ENCODE measurements at regions not wholly inside any gene's neighbourhood (a gene's known extent, or its start where the extent isn't known, plus 50 kb on each side); places are given as distances from the start of the nearest gene placed in this dataset.

- TF ChIP-seq, protein P1, sequence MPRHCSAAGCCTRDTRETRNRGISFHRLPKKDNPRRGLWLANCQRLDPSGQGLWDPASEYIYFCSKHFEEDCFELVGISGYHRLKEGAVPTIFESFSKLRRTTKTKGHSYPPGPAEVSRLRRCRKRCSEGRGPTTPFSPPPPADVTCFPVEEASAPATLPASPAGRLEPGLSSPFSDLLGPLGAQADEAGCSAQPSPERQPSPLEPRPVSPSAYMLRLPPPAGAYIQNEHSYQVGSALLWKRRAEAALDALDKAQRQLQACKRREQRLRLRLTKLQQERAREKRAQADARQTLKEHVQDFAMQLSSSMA (CRISPR knock-in tag; IDR thresholded peaks at IDR 0.05) = no peak
- TF ChIP-seq ZNF589 (CRISPR knock-in tag; conservative IDR thresholded peaks at IDR 0.05) = no peak
- TF ChIP-seq ZNF670 (CRISPR knock-in tag; IDR thresholded peaks at IDR 0.05; ENCODE audit: borderline replicate concordance) = no peak
- no peak for TF ChIP-seq ZNF24 (IDR thresholded peaks at IDR 0.05)
- TF ChIP-seq, protein P2, sequence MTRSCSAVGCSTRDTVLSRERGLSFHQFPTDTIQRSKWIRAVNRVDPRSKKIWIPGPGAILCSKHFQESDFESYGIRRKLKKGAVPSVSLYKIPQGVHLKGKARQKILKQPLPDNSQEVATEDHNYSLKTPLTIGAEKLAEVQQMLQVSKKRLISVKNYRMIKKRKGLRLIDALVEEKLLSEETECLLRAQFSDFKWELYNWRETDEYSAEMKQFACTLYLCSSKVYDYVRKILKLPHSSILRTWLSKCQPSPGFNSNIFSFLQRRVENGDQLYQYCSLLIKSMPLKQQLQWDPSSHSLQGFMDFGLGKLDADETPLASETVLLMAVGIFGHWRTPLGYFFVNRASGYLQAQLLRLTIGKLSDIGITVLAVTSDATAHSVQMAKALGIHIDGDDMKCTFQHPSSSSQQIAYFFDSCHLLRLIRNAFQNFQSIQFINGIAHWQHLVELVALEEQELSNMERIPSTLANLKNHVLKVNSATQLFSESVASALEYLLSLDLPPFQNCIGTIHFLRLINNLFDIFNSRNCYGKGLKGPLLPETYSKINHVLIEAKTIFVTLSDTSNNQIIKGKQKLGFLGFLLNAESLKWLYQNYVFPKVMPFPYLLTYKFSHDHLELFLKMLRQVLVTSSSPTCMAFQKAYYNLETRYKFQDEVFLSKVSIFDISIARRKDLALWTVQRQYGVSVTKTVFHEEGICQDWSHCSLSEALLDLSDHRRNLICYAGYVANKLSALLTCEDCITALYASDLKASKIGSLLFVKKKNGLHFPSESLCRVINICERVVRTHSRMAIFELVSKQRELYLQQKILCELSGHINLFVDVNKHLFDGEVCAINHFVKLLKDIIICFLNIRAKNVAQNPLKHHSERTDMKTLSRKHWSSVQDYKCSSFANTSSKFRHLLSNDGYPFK (CRISPR knock-in tag; IDR thresholded peaks at IDR 0.05; ENCODE audit: borderline replicate concordance) = no peak
Observed at GRCh38 chr6:165830761-165831160, 167.7 kb upstream of the PDE10A start (continued).

DNA sequence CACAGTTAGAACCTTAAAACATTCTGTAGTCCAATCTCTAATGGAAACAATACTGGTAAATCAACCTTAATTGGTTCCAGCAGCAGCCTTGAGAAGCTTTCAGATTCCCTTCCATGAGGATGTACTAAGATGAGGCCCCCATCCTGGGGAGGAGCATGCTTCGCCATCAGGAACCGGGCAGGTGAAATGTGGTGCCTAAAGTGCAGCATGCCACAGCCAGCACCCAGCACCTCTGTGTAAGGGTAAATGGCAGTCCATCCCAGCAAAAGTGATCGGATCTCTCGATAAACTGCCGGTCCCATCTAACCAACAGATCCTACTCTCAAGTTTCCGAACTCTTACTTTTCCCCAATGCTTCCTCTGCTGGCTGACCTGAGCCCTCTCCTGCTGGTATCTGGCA lies 166.3 kb upstream of the PDE10A start:
- H3K4me2 ChIP-seq (ENCODE audit: low read depth, low read length) = no peak overlapping the region
- H2AFZ ChIP-seq (ENCODE audit: low read length) = no peak overlapping the region
- ATAC-seq = no peak
- intact Hi-C loops (cut with micrococcal nuclease; ENCODE audit: unreplicated experiment) = no loop called here
- FAIRE-seq = no peak
- H3K4me1 ChIP-seq (ENCODE audit: insufficient read depth, low read length) = no peaks in the 10 kb centered on the region
- TF ChIP-seq STAT5B (CRISPR knock-in tag; IDR thresholded peaks at IDR 0.05) (no peak), ZNF382 (CRISPR knock-in tag; IDR thresholded peaks at IDR 0.05; ENCODE audit: borderline replicate concordance) (no peak), ZNF780A (CRISPR knock-in tag; IDR thresholded peaks at IDR 0.05) (no peak), SKI (IDR thresholded peaks at IDR 0.05; ENCODE audit: partially characterized antibody) (no peak), PRPF4 (IDR thresholded peaks at IDR 0.05; ENCODE audit: low read depth, low read length, poor library complexity, severe bottlenecking) (no peak), YEATS2 (CRISPR knock-in tag; IDR thresholded peaks at IDR 0.05; ENCODE audit: borderline replicate concordance) (no peak)
- no peaks in the 10 kb centered on the region for H3K79me2 ChIP-seq (ENCODE audit: insufficient read depth, low read length)
- H3K9ac ChIP-seq (ENCODE audit: insufficient read depth, low read depth, low read length) = no peak overlapping the region
- ChIA-PET CTCF (ENCODE audit: low intra/inter-chr PET ratio, low total read pairs) (no interaction called here), POLR2A (no interaction called here)
- in situ Hi-C loops (cut with HindIII; ENCODE audit: extremely low pct_ligation_motif_present, low pct_unique_long_range_greater_than_20kb) = no loop called here
- no peak overlapping the region for H3K27ac ChIP-seq (ENCODE audit: extremely low read length, insufficient read depth, low read length)
- no peaks in the 10 kb centered on the region for H3K9me3 ChIP-seq (ENCODE audit: low read length)
- H3K36me3 ChIP-seq (replicated peaks in 1 of 2; ENCODE audit: control insufficient read depth in 1 of 2, insufficient read depth in 2 of 2, low read length in 2 of 2) = no peaks in the 10 kb centered on the region
- no peaks in the 10 kb centered on the region for H4K20me1 ChIP-seq (ENCODE audit: insufficient read depth, low read length)
- no TSS peak for BruUV-seq (replicated peaks)
- DNase-seq (ENCODE audit: low spot score) = no peak
- 29% methylated on average over 4 of the region's 6 CpGs for WGBS (ENCODE audit: low lambda C conversion rate)
- no peak overlapping the region for H3K4me3 ChIP-seq (replicated peaks in 1 of 3; ENCODE audit: insufficient read depth in 1 of 3, low read depth in 2 of 3, low read length in 3 of 3)
- peaks cover 0 to 55% of the 10 kb centered on the region in 2 experiments; a peak in 3 of 5 replicates for H3K27me3 ChIP-seq (ENCODE audit: control insufficient read depth in 1 of 2, insufficient read depth in 2 of 2, low read length in 2 of 2)
